Vagina (tissue), 2 donors: ENCODE measurements at regions not wholly inside any gene's neighbourhood (a gene's known extent, or its start where the extent isn't known, plus 50 kb on each side); places are given as distances from the start of the nearest gene placed in this dataset.

ENCODE experiments used
- CTCF ChIP-seq, 3 experiments: fragments of 450-650 bp in 2 of 3; fragments of 200-600 bp in 1 of 3; sonication (generic) in 1 of 3; IDR thresholded peaks; one replicate each; pipeline ENCODE4 v1.5.1; 2017 to 2019; ENCODE audit warnings: antibody characterized with exemption in 3 of 3, mild to moderate bottlenecking in 2 of 3, moderate library complexity in 2 of 3
- POLR2A ChIP-seq, 2 donors: fragments of 450-650 bp; IDR thresholded peaks; one replicate each; pipeline ENCODE4 v1.6.1; 2017; ENCODE audit warnings: antibody characterized with exemption in 2 of 2, mild to moderate bottlenecking in 2 of 2, moderate library complexity in 2 of 2
- POLR2AphosphoS5 ChIP-seq, 2 donors: sonication (generic); formaldehyde crosslinking; IDR thresholded peaks; one replicate each; pipeline ENCODE4 v1.9.0; 2017; ENCODE audit warnings: antibody characterized with exemption in 2 of 2, mild to moderate bottlenecking in 2 of 2, low read depth in 1 of 2; ENCODE audit not compliant: insufficient read depth in 1 of 2

DNA sequence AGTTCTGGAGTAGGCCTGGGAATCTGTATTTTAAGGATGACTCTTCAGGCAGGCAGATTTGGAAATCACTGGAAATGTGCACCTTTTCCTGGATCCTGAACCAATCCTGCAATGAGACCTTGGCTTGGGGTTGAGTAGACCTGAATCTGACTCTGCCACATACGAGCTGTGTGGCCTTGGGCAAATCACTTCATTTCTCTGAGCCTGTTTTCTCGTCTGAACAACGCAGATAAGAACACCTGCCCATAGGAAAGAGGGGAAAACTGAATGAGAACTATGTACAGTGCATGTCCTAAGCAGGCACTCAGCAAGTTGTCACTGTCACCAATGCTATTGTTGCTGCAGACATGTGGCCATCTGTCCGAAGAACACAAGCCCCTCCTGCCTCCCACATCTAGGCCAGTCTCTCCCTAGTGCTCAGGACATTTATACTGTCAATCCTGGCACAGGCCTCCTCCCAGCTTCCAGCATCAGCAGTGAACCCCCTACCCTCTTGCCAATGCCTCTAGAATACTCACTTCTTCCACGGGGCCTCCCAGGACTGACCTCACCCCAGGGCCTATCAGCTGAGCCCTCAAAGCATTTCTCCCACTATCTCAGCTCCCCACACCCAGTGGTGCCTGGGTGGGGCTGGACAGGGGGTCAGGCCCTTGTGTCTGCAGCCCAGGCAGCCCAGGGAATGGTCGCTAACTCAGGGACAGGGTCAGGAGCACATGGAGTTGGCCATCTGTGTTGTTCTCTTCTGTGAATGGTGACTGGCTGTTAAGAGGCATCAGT lies 88.8 kb upstream of the ZBTB40 start:
- TF ChIP-seq CTCF (IDR thresholded peaks at IDR 0.05) = no peak
- TF ChIP-seq POLR2A (IDR thresholded peaks at IDR 0.05) = no peak
- no peak for TF ChIP-seq POLR2AphosphoS5 (IDR thresholded peaks at IDR 0.05; ENCODE audit: insufficient read depth in 1 of 2, low read depth in 1 of 2)
